ENCODE measurements at regions not wholly inside any gene's neighbourhood (a gene's known extent, or its start where the extent isn't known, plus 50 kb on each side); places are given as distances from the start of the nearest gene placed in this dataset.
"Not testable (repeated sequence)": the region's sequence is repeated elsewhere in the genome, so short reads cannot be mapped to it uniquely, and the experiment has no call there.

GRCh38 chr4:167964766-167965373 lies 127.5 kb upstream of the ANXA10 start:
- Histone ChIP-seq H3K36me3 (ENCODE audit: control insufficient read depth in 2 of 2, insufficient read depth in 2 of 2, low read length in 1 of 2) (no peaks in the 10 kb centered on the region), H3K9me3 (ENCODE audit: control insufficient read depth in 2 of 2, insufficient read depth in 1 of 2, low read depth in 1 of 2, low read length in 1 of 2) (peaks cover 0 to 3% of the 10 kb centered on the region in 2 donors), H3K4me1 (ENCODE audit: control insufficient read depth in 2 of 2, insufficient read depth in 2 of 2, low read length in 1 of 2) (no peaks in the 10 kb centered on the region), H3K27me3 (ENCODE audit: control insufficient read depth in 1 of 2, insufficient read depth in 2 of 2, low read length in 2 of 2) (no peaks in the 10 kb centered on the region), H3K27ac (ENCODE audit: low read depth in 2 of 2, low read length in 1 of 2) (no peak overlapping the region), H3K4me3 (ENCODE audit: low read depth in 1 of 2, low read length in 2 of 2) (no peak overlapping the region)
- WGBS, 2 donors = 68 to 76% methylated on average over 2 of the region's 2 CpGs

- H3K4me1 ChIP-seq (ENCODE audit: control insufficient read depth in 2 of 2, insufficient read depth in 2 of 2, low read length in 1 of 2) = no peaks in the 10 kb centered on the region
- peaks cover 0 to 3% of the 10 kb centered on the region in 2 donors for H3K9me3 ChIP-seq (ENCODE audit: control insufficient read depth in 2 of 2, insufficient read depth in 1 of 2, low read depth in 1 of 2, low read length in 1 of 2)
- WGBS, 2 donors = 74 to 83% methylated on average over 2 of the region's 2 CpGs
- H3K36me3 ChIP-seq (ENCODE audit: control insufficient read depth in 2 of 2, insufficient read depth in 2 of 2, low read length in 1 of 2) = no peaks in the 10 kb centered on the region
- H3K4me3 ChIP-seq (ENCODE audit: low read depth in 1 of 2, low read length in 2 of 2) = no peak overlapping the region
- no peak overlapping the region for H3K27ac ChIP-seq (ENCODE audit: low read depth in 2 of 2, low read length in 1 of 2)
- no peaks in the 10 kb centered on the region for H3K27me3 ChIP-seq (ENCODE audit: control insufficient read depth in 1 of 2, insufficient read depth in 2 of 2, low read length in 2 of 2)
Observed at GRCh38 chr4:167966143-167966542, 126.2 kb upstream of the ANXA10 start.

GRCh38 chr4:167973513-167973912 lies 118.8 kb upstream of the ANXA10 start:
- Histone ChIP-seq H3K27me3 (ENCODE audit: control insufficient read depth in 1 of 2, insufficient read depth in 2 of 2, low read length in 2 of 2) (no peaks in the 10 kb centered on the region), H3K9me3 (ENCODE audit: control insufficient read depth in 2 of 2, insufficient read depth in 1 of 2, low read depth in 1 of 2, low read length in 1 of 2) (peaks cover 0 to 3% of the 10 kb centered on the region in 2 donors), H3K36me3 (ENCODE audit: control insufficient read depth in 2 of 2, insufficient read depth in 2 of 2, low read length in 1 of 2) (no peaks in the 10 kb centered on the region), H3K27ac (ENCODE audit: low read depth in 2 of 2, low read length in 1 of 2) (no peak overlapping the region), H3K4me1 (ENCODE audit: control insufficient read depth in 2 of 2, insufficient read depth in 2 of 2, low read length in 1 of 2) (no peaks in the 10 kb centered on the region), H3K4me3 (ENCODE audit: low read depth in 1 of 2, low read length in 2 of 2) (no peak overlapping the region)

- peaks cover 0 to 9% of the 10 kb centered on the region in 2 donors for H3K9me3 ChIP-seq (ENCODE audit: control insufficient read depth in 2 of 2, insufficient read depth in 1 of 2, low read depth in 1 of 2, low read length in 1 of 2)
- no peaks in the 10 kb centered on the region for H3K36me3 ChIP-seq (ENCODE audit: control insufficient read depth in 2 of 2, insufficient read depth in 2 of 2, low read length in 1 of 2)
- no peaks in the 10 kb centered on the region for H3K4me1 ChIP-seq (ENCODE audit: control insufficient read depth in 2 of 2, insufficient read depth in 2 of 2, low read length in 1 of 2)
- H3K27me3 ChIP-seq (ENCODE audit: control insufficient read depth in 1 of 2, insufficient read depth in 2 of 2, low read length in 2 of 2) = no peaks in the 10 kb centered on the region
- H3K27ac ChIP-seq (ENCODE audit: low read depth in 2 of 2, low read length in 1 of 2) = no peak overlapping the region
- no peak overlapping the region for H3K4me3 ChIP-seq (ENCODE audit: low read depth in 1 of 2, low read length in 2 of 2)
Observed at GRCh38 chr4:167985565-167985964, 106.8 kb upstream of the ANXA10 start.

GRCh38 chr4:167986044-167986443 lies 106.3 kb upstream of the ANXA10 start:
- 82% methylated on average over 3 of the region's 3 CpGs for WGBS, 2 donors
- H3K4me1 ChIP-seq (ENCODE audit: control insufficient read depth in 2 of 2, insufficient read depth in 2 of 2, low read length in 1 of 2) = no peaks in the 10 kb centered on the region
- no peaks in the 10 kb centered on the region for H3K36me3 ChIP-seq (ENCODE audit: control insufficient read depth in 2 of 2, insufficient read depth in 2 of 2, low read length in 1 of 2)
- H3K27ac ChIP-seq (ENCODE audit: low read depth in 2 of 2, low read length in 1 of 2) = no peak overlapping the region
- no peaks in the 10 kb centered on the region for H3K27me3 ChIP-seq (ENCODE audit: control insufficient read depth in 1 of 2, insufficient read depth in 2 of 2, low read length in 2 of 2)
- no peak overlapping the region for H3K4me3 ChIP-seq (ENCODE audit: low read depth in 1 of 2, low read length in 2 of 2)
- H3K9me3 ChIP-seq (ENCODE audit: control insufficient read depth in 2 of 2, insufficient read depth in 1 of 2, low read depth in 1 of 2, low read length in 1 of 2) = peaks cover 0 to 9% of the 10 kb centered on the region in 2 donors

GRCh38 chr4:167987285-167987684 lies 105.1 kb upstream of the ANXA10 start:
- H3K36me3 ChIP-seq (ENCODE audit: control insufficient read depth in 2 of 2, insufficient read depth in 2 of 2, low read length in 1 of 2) = no peaks in the 10 kb centered on the region
- H3K27ac ChIP-seq (ENCODE audit: low read depth in 2 of 2, low read length in 1 of 2) = no peak overlapping the region
- no peaks in the 10 kb centered on the region for H3K27me3 ChIP-seq (ENCODE audit: control insufficient read depth in 1 of 2, insufficient read depth in 2 of 2, low read length in 2 of 2)
- H3K9me3 ChIP-seq (ENCODE audit: control insufficient read depth in 2 of 2, insufficient read depth in 1 of 2, low read depth in 1 of 2, low read length in 1 of 2) = peaks cover 0 to 9% of the 10 kb centered on the region in 2 donors
- no peaks in the 10 kb centered on the region for H3K4me1 ChIP-seq (ENCODE audit: control insufficient read depth in 2 of 2, insufficient read depth in 2 of 2, low read length in 1 of 2)
- WGBS, 2 donors = 91 to 93% methylated on average over 2 of the region's 2 CpGs
- H3K4me3 ChIP-seq (ENCODE audit: low read depth in 1 of 2, low read length in 2 of 2) = no peak overlapping the region

GRCh38 chr4:167989815-167990214 lies 102.5 kb upstream of the ANXA10 start:
- Histone ChIP-seq H3K4me1 (ENCODE audit: control insufficient read depth in 2 of 2, insufficient read depth in 2 of 2, low read length in 1 of 2) (no peaks in the 10 kb centered on the region), H3K27me3 (ENCODE audit: control insufficient read depth in 1 of 2, insufficient read depth in 2 of 2, low read length in 2 of 2) (no peaks in the 10 kb centered on the region), H3K9me3 (ENCODE audit: control insufficient read depth in 2 of 2, insufficient read depth in 1 of 2, low read depth in 1 of 2, low read length in 1 of 2) (peaks cover 0 to 9% of the 10 kb centered on the region in 2 donors), H3K4me3 (ENCODE audit: low read depth in 1 of 2, low read length in 2 of 2) (no peak overlapping the region), H3K27ac (ENCODE audit: low read depth in 2 of 2, low read length in 1 of 2) (no peak overlapping the region), H3K36me3 (ENCODE audit: control insufficient read depth in 2 of 2, insufficient read depth in 2 of 2, low read length in 1 of 2) (no peaks in the 10 kb centered on the region)
- WGBS, 2 donors = 42 to 43% methylated on average over 2 of the region's 2 CpGs

GRCh38 chr4:168008112-168008511 lies 84.2 kb upstream of the ANXA10 start:
- H3K9me3 ChIP-seq (ENCODE audit: control insufficient read depth in 2 of 2, insufficient read depth in 1 of 2, low read depth in 1 of 2, low read length in 1 of 2); H3K27me3 ChIP-seq (ENCODE audit: control insufficient read depth in 1 of 2, insufficient read depth in 2 of 2, low read length in 2 of 2); H3K4me3 ChIP-seq (ENCODE audit: low read depth in 1 of 2, low read length in 2 of 2); H3K4me1 ChIP-seq (ENCODE audit: control insufficient read depth in 2 of 2, insufficient read depth in 2 of 2, low read length in 1 of 2); H3K27ac ChIP-seq (ENCODE audit: low read depth in 2 of 2, low read length in 1 of 2); H3K36me3 ChIP-seq (ENCODE audit: control insufficient read depth in 2 of 2, insufficient read depth in 2 of 2, low read length in 1 of 2): not testable (repeated sequence)
- 91 to 96% methylated on average over 6 of the region's 6 CpGs for WGBS, 2 donors

- WGBS, 2 donors = 90 to 96% methylated on average over 1 of the region's 1 CpG
- Histone ChIP-seq H3K27ac (ENCODE audit: low read depth in 2 of 2, low read length in 1 of 2) (no peak overlapping the region), H3K4me1 (ENCODE audit: control insufficient read depth in 2 of 2, insufficient read depth in 2 of 2, low read length in 1 of 2) (no peaks in the 10 kb centered on the region), H3K9me3 (ENCODE audit: control insufficient read depth in 2 of 2, insufficient read depth in 1 of 2, low read depth in 1 of 2, low read length in 1 of 2) (peaks cover 0 to 6% of the 10 kb centered on the region in 2 donors), H3K4me3 (ENCODE audit: low read depth in 1 of 2, low read length in 2 of 2) (no peak overlapping the region), H3K36me3 (ENCODE audit: control insufficient read depth in 2 of 2, insufficient read depth in 2 of 2, low read length in 1 of 2) (no peaks in the 10 kb centered on the region), H3K27me3 (ENCODE audit: control insufficient read depth in 1 of 2, insufficient read depth in 2 of 2, low read length in 2 of 2) (no peaks in the 10 kb centered on the region)
Observed at GRCh38 chr4:168019019-168019651, 73.2 kb upstream of the ANXA10 start.

- Histone ChIP-seq H3K27me3 (ENCODE audit: control insufficient read depth in 1 of 2, insufficient read depth in 2 of 2, low read length in 2 of 2) (no peaks in the 10 kb centered on the region), H3K9me3 (ENCODE audit: control insufficient read depth in 2 of 2, insufficient read depth in 1 of 2, low read depth in 1 of 2, low read length in 1 of 2) (peaks cover 0 to 6% of the 10 kb centered on the region in 2 donors), H3K27ac (ENCODE audit: low read depth in 2 of 2, low read length in 1 of 2) (no peak overlapping the region), H3K36me3 (ENCODE audit: control insufficient read depth in 2 of 2, insufficient read depth in 2 of 2, low read length in 1 of 2) (no peaks in the 10 kb centered on the region), H3K4me1 (ENCODE audit: control insufficient read depth in 2 of 2, insufficient read depth in 2 of 2, low read length in 1 of 2) (no peaks in the 10 kb centered on the region), H3K4me3 (ENCODE audit: low read depth in 1 of 2, low read length in 2 of 2) (no peak overlapping the region)
- WGBS, 2 donors = 91 to 95% methylated on average over 2 of the region's 2 CpGs
Observed at GRCh38 chr4:168019921-168020320, 72.4 kb upstream of the ANXA10 start.
